ENCODE measurements at regions not wholly inside any gene's neighbourhood (a gene's known extent, or its start where the extent isn't known, plus 50 kb on each side); places are given as distances from the start of the nearest gene placed in this dataset.

GRCh38 chr1:220363196-220363837 is 91.1 kb upstream of the RAB3GAP2 start (continued):
- TF ChIP-seq EGR1 (IDR thresholded peaks at IDR 0.05; ENCODE audit: borderline replicate concordance in 1 of 2, low read depth in 2 of 2, low read length in 2 of 2), result no peak
- no peak for TF ChIP-seq CBX3 (IDR thresholded peaks at IDR 0.05; ENCODE audit: borderline replicate concordance, low read depth)

GRCh38 chr1:220356981-220357850 is 85.0 kb upstream of the RAB3GAP2 start:
- Histone ChIP-seq H3K36me3 (ENCODE audit: control insufficient read depth in 2 of 2, insufficient read depth in 2 of 2, low read length in 1 of 2) (no peaks in the 10 kb centered on the region), H2AFZ (ENCODE audit: control insufficient read depth, low read depth, low read length) (no peak overlapping the region), H3K9ac (ENCODE audit: control insufficient read depth, insufficient read depth, low read length) (no peak overlapping the region), H3K9me3 (replicated peaks; ENCODE audit: control insufficient read depth, insufficient read depth, low read length) (no peaks in the 10 kb centered on the region), H3K79me2 (ENCODE audit: control insufficient read depth, insufficient read depth, low read length) (no peaks in the 10 kb centered on the region), H4K20me1 (ENCODE audit: control insufficient read depth, insufficient read depth) (no peaks in the 10 kb centered on the region), H3K27me3 (replicated peaks in 1 of 2; ENCODE audit: control insufficient read depth in 2 of 2, insufficient read depth in 2 of 2, low read length in 1 of 2) (no peaks in the 10 kb centered on the region), H3K4me2 (ENCODE audit: control insufficient read depth, insufficient read depth) (no peak overlapping the region), H3K27ac (ENCODE audit: control insufficient read depth, insufficient read depth) (no peak overlapping the region), H3K4me3 (no peak overlapping the region), H3K4me1 (ENCODE audit: control insufficient read depth, insufficient read depth, low read length) (no peaks in the 10 kb centered on the region)
- no peak for FAIRE-seq
- ChIA-PET RAD21 (ENCODE audit: unreplicated experiment) (no interaction called here), POLR2A (no interaction called here), SMC1A (ENCODE audit: uncharacterized antibody, unreplicated experiment) (no interaction called here), CTCF (no interaction called here)
- WGBS (ENCODE audit: insufficient coverage, insufficient replicate concordance, low lambda C conversion rate, missing lambda C conversion rate), result 41% methylated on average over 6 of the region's 6 CpGs
- in situ Hi-C loops (cut with MboI), result no loop called here
- DNase-seq (ENCODE audit: low read depth, low spot score), result no peak
- intact Hi-C loops (cut with micrococcal nuclease; ENCODE audit: unreplicated experiment), result no loop called here
- no TSS peak for BruUV-seq (replicated peaks)
- no peak for ATAC-seq
- TF ChIP-seq BCLAF1 (IDR thresholded peaks at IDR 0.05) (no peak), MTA3 (IDR thresholded peaks at IDR 0.05; ENCODE audit: borderline replicate concordance, low read length) (no peak), TAF1 (IDR thresholded peaks at IDR 0.05; ENCODE audit: borderline replicate concordance, low read depth, low read length) (no peak), ATF2 (IDR thresholded peaks at IDR 0.05; ENCODE audit: low read length) (no peak), RFX5 (IDR thresholded peaks at IDR 0.05; ENCODE audit: low read depth, low read length) (no peak), IRF5 (IDR thresholded peaks at IDR 0.05; ENCODE audit: borderline replicate concordance) (no peak), SMARCA5 (IDR thresholded peaks at IDR 0.05) (no peak), CEBPB (IDR thresholded peaks at IDR 0.05; ENCODE audit: borderline replicate concordance in 1 of 2, low read depth in 2 of 2, low read length in 2 of 2) (no peak), ZNF384 (IDR thresholded peaks at IDR 0.05; ENCODE audit: borderline replicate concordance, low read depth, low read length) (no peak), RAD51 (IDR thresholded peaks at IDR 0.05) (no peak), SREBF2 (IDR thresholded peaks at IDR 0.05; ENCODE audit: low read length) (no peak), NR2F1 (conservative IDR thresholded peaks at IDR 0.05) (no peak), SRF (IDR thresholded peaks at IDR 0.05; ENCODE audit: low read depth in 2 of 2, low read length in 2 of 2) (no peak), NR2C1 (IDR thresholded peaks at IDR 0.05) (no peak), ZNF274 (IDR thresholded peaks at IDR 0.05; ENCODE audit: insufficient read depth, insufficient read length) (no peak), SUZ12 (IDR thresholded peaks at IDR 0.05; ENCODE audit: unreplicated experiment) (no peak)
